CD4-positive, alpha-beta T cell (primary cell): ENCODE measurements at regions not wholly inside any gene's neighbourhood (a gene's known extent, or its start where the extent isn't known, plus 50 kb on each side); places are given as distances from the start of the nearest gene placed in this dataset.

Experiments used
- ATAC-seq: fragments of 200-7000 bp; cut with Tn5 transposase; one replicate; pipeline ENCODE4 v1.10.0; 2022; ENCODE audit warnings: mild to moderate bottlenecking; ENCODE audit not compliant: poor library complexity
- CTCF ChIA-PET: fragments of 350-600 bp; sonication (Branson Sonifier 250); formaldehyde crosslinking; loops from one replicate; lab custom pipeline; 2021; ENCODE audit warnings: antibody characterized with exemption, inconsistent platforms; lab: Charles Lee
- POLR2A ChIA-PET: fragments of 350-600 bp; sonication (Branson Sonifier 250); formaldehyde crosslinking; loops from one replicate; lab custom pipeline; 2021; ENCODE audit warnings: antibody characterized with exemption, inconsistent platforms; lab: Charles Lee
- DNase-seq, 14 experiments: peaks; one replicate each; pipeline ENCODE4 v3.0.0-alpha.2; 2013 to 2020; ENCODE audit warnings: mixed read lengths in 2 of 14
- H3K27ac ChIP-seq, 2 donors: one replicate each; pipeline versions ENCODE4 v1.5.1 to v1.7.0; 2013; ENCODE audit warnings: low read length in 2 of 2, low read depth in 1 of 2, mild to moderate bottlenecking in 1 of 2
- H3K27me3 ChIP-seq, 2 experiments: 1 replicate in 1 of 2; 2 replicates in 1 of 2; pipeline versions ENCODE4 v1.6.1 to v1.7.0; 2013; ENCODE audit warnings: low read length in 2 of 2, control low read depth in 1 of 2, mild to moderate bottlenecking in 1 of 2, moderate library complexity in 1 of 2; ENCODE audit not compliant: insufficient read depth in 2 of 2, control insufficient read depth in 1 of 2
- H3K36me3 ChIP-seq: one replicate; pipeline ENCODE4 v1.6.1; 2013; ENCODE audit warnings: low read length, control low read depth; ENCODE audit not compliant: insufficient read depth
- H3K4me1 ChIP-seq: one replicate; pipeline ENCODE4 v1.6.1; 2013; ENCODE audit warnings: low read length, control low read depth; ENCODE audit not compliant: insufficient read depth
- H3K4me3 ChIP-seq: one replicate; pipeline ENCODE4 v1.5.1; 2013; ENCODE audit warnings: mild to moderate bottlenecking, low read length, moderate library complexity
- H3K9me3 ChIP-seq, 2 experiments: 1 replicate in 1 of 2; 2 replicates in 1 of 2; pipeline versions ENCODE4 v1.6.1 to v1.7.0; 2013; ENCODE audit warnings: low read length in 2 of 2, mild to moderate bottlenecking in 2 of 2, control low read depth in 1 of 2, moderate library complexity in 1 of 2; ENCODE audit not compliant: control insufficient read depth in 1 of 2, insufficient read depth in 1 of 2
- H3K27ac Mint-ChIP-seq: one replicate; pipeline ENCODE4 v1.8.0; 2020; ENCODE audit warnings: mixed read lengths
- H3K27me3 Mint-ChIP-seq: one replicate; pipeline ENCODE4 v1.8.0; 2021; ENCODE audit warnings: mixed read lengths
- H3K36me3 Mint-ChIP-seq: one replicate; pipeline ENCODE4 v1.8.0; 2021; ENCODE audit warnings: low read depth, mixed read lengths
- H3K4me1 Mint-ChIP-seq: one replicate; pipeline ENCODE4 v1.8.0; 2021; ENCODE audit warnings: low read depth, mixed read lengths
- H3K4me3 Mint-ChIP-seq: one replicate; pipeline ENCODE4 v1.8.0; 2020; ENCODE audit warnings: mild to moderate bottlenecking, mixed read lengths
- H3K9me3 Mint-ChIP-seq: one replicate; pipeline ENCODE4 v1.8.0; 2020; ENCODE audit warnings: mixed read lengths
- intact Hi-C, 2 experiments: fragments of 100-400 bp; cut with DNase I in 1 of 2; cut with micrococcal nuclease in 1 of 2; formaldehyde crosslinking; loops; one replicate each; pipeline versions ENCODE4 v1.15.1 to v1.9.0; 2023 to 2025; cut with DNase I, micrococcal nuclease
- TF ChIP-seq, protein P1 (sequence below): fragments of 200-600 bp; IDR thresholded peaks from one replicate; pipeline ENCODE4 v1.8.0; 2022; ENCODE audit warnings: antibody characterized with exemption, mild to moderate bottlenecking

DNA sequence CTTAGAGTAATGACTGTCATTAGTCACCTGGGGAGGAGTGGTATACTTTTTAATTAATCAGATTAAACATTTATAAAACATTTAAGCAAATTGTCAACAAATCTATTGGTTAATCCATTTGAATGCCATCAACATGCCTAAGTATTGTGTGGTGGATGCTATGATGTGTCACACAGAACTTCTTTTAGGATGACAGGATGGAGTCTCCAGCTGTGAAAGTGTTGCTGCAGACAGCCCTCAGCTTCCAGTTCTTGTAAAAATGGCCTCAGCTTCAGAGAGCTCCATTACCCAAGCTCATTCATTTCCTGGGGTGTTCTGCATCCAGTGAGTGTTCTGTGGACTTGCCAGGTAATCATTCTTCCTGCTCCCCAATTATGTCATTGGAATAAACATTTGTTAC is 74.3 kb upstream of the CLNK start:
- TF ChIP-seq, protein P1, sequence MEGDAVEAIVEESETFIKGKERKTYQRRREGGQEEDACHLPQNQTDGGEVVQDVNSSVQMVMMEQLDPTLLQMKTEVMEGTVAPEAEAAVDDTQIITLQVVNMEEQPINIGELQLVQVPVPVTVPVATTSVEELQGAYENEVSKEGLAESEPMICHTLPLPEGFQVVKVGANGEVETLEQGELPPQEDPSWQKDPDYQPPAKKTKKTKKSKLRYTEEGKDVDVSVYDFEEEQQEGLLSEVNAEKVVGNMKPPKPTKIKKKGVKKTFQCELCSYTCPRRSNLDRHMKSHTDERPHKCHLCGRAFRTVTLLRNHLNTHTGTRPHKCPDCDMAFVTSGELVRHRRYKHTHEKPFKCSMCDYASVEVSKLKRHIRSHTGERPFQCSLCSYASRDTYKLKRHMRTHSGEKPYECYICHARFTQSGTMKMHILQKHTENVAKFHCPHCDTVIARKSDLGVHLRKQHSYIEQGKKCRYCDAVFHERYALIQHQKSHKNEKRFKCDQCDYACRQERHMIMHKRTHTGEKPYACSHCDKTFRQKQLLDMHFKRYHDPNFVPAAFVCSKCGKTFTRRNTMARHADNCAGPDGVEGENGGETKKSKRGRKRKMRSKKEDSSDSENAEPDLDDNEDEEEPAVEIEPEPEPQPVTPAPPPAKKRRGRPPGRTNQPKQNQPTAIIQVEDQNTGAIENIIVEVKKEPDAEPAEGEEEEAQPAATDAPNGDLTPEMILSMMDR: no peak
- no peaks in the 10 kb centered on the region for H3K36me3 Mint-ChIP-seq
- Histone ChIP-seq H3K9me3 (no peaks in the 10 kb centered on the region), H3K36me3 (no peaks in the 10 kb centered on the region), H3K27me3 (no peaks in the 10 kb centered on the region), H3K27ac (no peak overlapping the region), H3K4me1 (no peaks in the 10 kb centered on the region), H3K4me3 (no peak overlapping the region)
- H3K4me1 Mint-ChIP-seq: no peaks in the 10 kb centered on the region
- ChIA-PET CTCF (no interaction called here), POLR2A (no interaction called here)
- no peak overlapping the region for H3K4me3 Mint-ChIP-seq
- ATAC-seq (no peak), DNase-seq (no peak)
- H3K9me3 Mint-ChIP-seq: peaks cover 2% of the 10 kb centered on the region
- intact Hi-C loops: no loop called here
- H3K27me3 Mint-ChIP-seq: no peaks in the 10 kb centered on the region
- H3K27ac Mint-ChIP-seq: no peak overlapping the region

DNA sequence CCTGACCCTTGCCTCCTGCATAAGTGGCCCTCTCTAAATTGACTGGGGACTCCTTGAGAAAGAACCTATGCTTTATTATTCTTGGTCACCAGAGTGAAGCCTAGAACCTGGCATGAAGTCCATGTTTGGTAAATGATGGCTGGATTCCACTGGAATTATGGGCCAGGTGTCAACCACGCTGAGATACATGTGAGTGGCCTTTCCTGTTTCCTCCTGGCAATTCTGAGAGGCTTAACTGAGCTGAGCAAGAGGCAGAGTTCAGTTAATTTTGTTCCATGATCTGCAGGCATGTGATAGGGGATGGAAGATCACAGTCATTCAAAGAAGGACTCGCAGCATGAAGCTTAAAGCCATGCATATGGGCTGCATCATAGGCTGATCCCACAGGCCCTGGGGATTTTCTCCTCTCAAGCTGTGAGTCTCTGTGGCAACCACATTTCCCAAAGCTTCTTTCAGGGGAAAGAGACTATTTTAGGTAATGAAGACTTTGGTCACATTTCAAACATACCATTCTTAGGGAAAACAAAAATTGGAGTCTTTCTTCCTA is 69.4 kb upstream of the CLNK start:
- Histone ChIP-seq H3K27ac (no peak overlapping the region), H3K27me3 (no peaks in the 10 kb centered on the region), H3K9me3 (no peaks in the 10 kb centered on the region), H3K4me1 (no peaks in the 10 kb centered on the region), H3K4me3 (no peak overlapping the region), H3K36me3 (no peaks in the 10 kb centered on the region)
- TF ChIP-seq, protein P1: no peak
- ATAC-seq (no peak), DNase-seq (no peak)
- no peak overlapping the region for H3K4me3 Mint-ChIP-seq
- H3K36me3 Mint-ChIP-seq: no peaks in the 10 kb centered on the region
- H3K4me1 Mint-ChIP-seq: no peaks in the 10 kb centered on the region
- intact Hi-C loops: no loop called here
- ChIA-PET POLR2A (no interaction called here), CTCF (no interaction called here)
- H3K27ac Mint-ChIP-seq: no peak overlapping the region
- no peaks in the 10 kb centered on the region for H3K9me3 Mint-ChIP-seq
- no peaks in the 10 kb centered on the region for H3K27me3 Mint-ChIP-seq

DNA sequence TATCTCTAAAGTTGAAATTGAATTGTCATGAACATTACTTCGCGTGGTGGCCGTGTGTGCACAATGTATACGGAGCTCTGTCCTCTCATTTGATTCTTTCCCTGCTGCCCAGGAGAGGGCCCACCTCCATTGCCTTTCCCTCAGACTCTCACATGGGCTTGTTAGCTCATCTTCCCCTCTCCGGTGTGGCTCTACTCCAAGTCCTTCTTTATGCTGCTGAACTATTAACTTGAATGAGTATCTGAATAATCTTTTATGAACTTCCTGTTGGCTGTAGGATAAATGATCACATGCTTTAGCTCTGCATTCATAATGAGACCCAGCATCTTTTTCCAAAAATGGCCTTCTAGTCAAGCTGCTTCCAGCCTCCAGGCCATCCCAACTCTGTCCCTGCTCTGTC is 68.8 kb upstream of the CLNK start:
- Histone ChIP-seq H3K9me3 (no peaks in the 10 kb centered on the region), H3K4me1 (no peaks in the 10 kb centered on the region), H3K27ac (no peak overlapping the region), H3K27me3 (no peaks in the 10 kb centered on the region), H3K36me3 (no peaks in the 10 kb centered on the region), H3K4me3 (no peak overlapping the region)
- ATAC-seq (no peak), DNase-seq (no peak)
- Mint-ChIP-seq H3K36me3 (no peaks in the 10 kb centered on the region), H3K27me3 (no peaks in the 10 kb centered on the region), H3K27ac (no peak overlapping the region), H3K4me1 (no peaks in the 10 kb centered on the region), H3K4me3 (no peak overlapping the region), H3K9me3 (no peaks in the 10 kb centered on the region)
- CTCF ChIA-PET: no interaction called here
- POLR2A ChIA-PET: no interaction called here
- TF ChIP-seq, protein P1: no peak
- intact Hi-C loops: no loop called here
